ENCODE measurements at regions not wholly inside any gene's neighbourhood (a gene's known extent, or its start where the extent isn't known, plus 50 kb on each side); places are given as distances from the start of the nearest gene placed in this dataset.
A peak's percentile ranks its signal among the peaks of the same experiment; 100 is the strongest.

- in situ Hi-C loops (cut with HindIII; ENCODE audit: low pct_ligation_motif_present, low pct_unique_long_range_greater_than_20kb, low sequenced_read_pairs), result no loop called here
- DNase-seq, result no peak
Measured at GRCh38 chr9:13716601-13717321, 437.3 kb upstream of the MPDZ start.

- in situ Hi-C loops (cut with HindIII; ENCODE audit: low pct_ligation_motif_present, low pct_unique_long_range_greater_than_20kb, low sequenced_read_pairs), result no loop called here
- no peak for DNase-seq
Measured at GRCh38 chr9:13716090-13716489, 436.6 kb upstream of the MPDZ start.

- in situ Hi-C loops (cut with HindIII; ENCODE audit: low pct_ligation_motif_present, low pct_unique_long_range_greater_than_20kb, low sequenced_read_pairs), result no loop called here
Measured at GRCh38 chr9:13715430-13715829, 435.9 kb upstream of the MPDZ start.

GRCh38 chr9:13707612-13708576 lies 428.4 kb upstream of the MPDZ start:
- in situ Hi-C loops (cut with HindIII; ENCODE audit: low pct_ligation_motif_present, low pct_unique_long_range_greater_than_20kb, low sequenced_read_pairs), result no loop called here
- DNase-seq, result no peak

More at GRCh38 chr9:13715430-13715829, 435.9 kb upstream of the MPDZ start:
- DNase-seq, result no peak

- no peak for DNase-seq
- in situ Hi-C loops (cut with HindIII; ENCODE audit: low pct_ligation_motif_present, low pct_unique_long_range_greater_than_20kb, low sequenced_read_pairs), result no loop called here
Measured at GRCh38 chr9:13705918-13706317, 426.4 kb upstream of the MPDZ start.

GRCh38 chr9:13705373-13705772 lies 425.9 kb upstream of the MPDZ start:
- in situ Hi-C loops (cut with HindIII; ENCODE audit: low pct_ligation_motif_present, low pct_unique_long_range_greater_than_20kb, low sequenced_read_pairs), result no loop called here
- DNase-seq, result no peak

GRCh38 chr9:13690595-13690994 lies 411.1 kb upstream of the MPDZ start:
- in situ Hi-C loops (cut with HindIII; ENCODE audit: low pct_ligation_motif_present, low pct_unique_long_range_greater_than_20kb, low sequenced_read_pairs), result no loop called here
- no peak for DNase-seq

GRCh38 chr9:13689925-13690324 lies 410.4 kb upstream of the MPDZ start:
- DNase-seq, result no peak
- in situ Hi-C loops (cut with HindIII; ENCODE audit: low pct_ligation_motif_present, low pct_unique_long_range_greater_than_20kb, low sequenced_read_pairs), result no loop called here

GRCh38 chr9:13688990-13689600 lies 409.6 kb upstream of the MPDZ start:
- DNase-seq, result peak; percentile 36
- in situ Hi-C loops (cut with HindIII; ENCODE audit: low pct_ligation_motif_present, low pct_unique_long_range_greater_than_20kb, low sequenced_read_pairs), result no loop called here

GRCh38 chr9:13688223-13688989 lies 408.9 kb upstream of the MPDZ start:
- DNase-seq, result no peak
- in situ Hi-C loops (cut with HindIII; ENCODE audit: low pct_ligation_motif_present, low pct_unique_long_range_greater_than_20kb, low sequenced_read_pairs), result no loop called here

GRCh38 chr9:13684656-13685055 lies 405.2 kb upstream of the MPDZ start:
- DNase-seq, result no peak
- in situ Hi-C loops (cut with HindIII; ENCODE audit: low pct_ligation_motif_present, low pct_unique_long_range_greater_than_20kb, low sequenced_read_pairs), result no loop called here

GRCh38 chr9:13677801-13678200 lies 398.3 kb upstream of the MPDZ start:
- in situ Hi-C loops (cut with HindIII; ENCODE audit: low pct_ligation_motif_present, low pct_unique_long_range_greater_than_20kb, low sequenced_read_pairs), result no loop called here
- no peak for DNase-seq

- no peak for DNase-seq
- in situ Hi-C loops (cut with HindIII; ENCODE audit: low pct_ligation_motif_present, low pct_unique_long_range_greater_than_20kb, low sequenced_read_pairs), result no loop called here
Measured at GRCh38 chr9:13675638-13676000, 396.1 kb upstream of the MPDZ start.

- DNase-seq, result no peak
- in situ Hi-C loops (cut with HindIII; ENCODE audit: low pct_ligation_motif_present, low pct_unique_long_range_greater_than_20kb, low sequenced_read_pairs), result no loop called here
Measured at GRCh38 chr9:13674926-13675637, 395.6 kb upstream of the MPDZ start.

- no peak for DNase-seq
Measured at GRCh38 chr9:13673348-13673747, 393.9 kb upstream of the MPDZ start.

GRCh38 chr9:13665418-13666066 lies 386.1 kb upstream of the MPDZ start:
- peak; percentile 58 for DNase-seq
- in situ Hi-C loops (cut with HindIII; ENCODE audit: low pct_ligation_motif_present, low pct_unique_long_range_greater_than_20kb, low sequenced_read_pairs), result no loop called here

More at GRCh38 chr9:13673348-13673747, 393.9 kb upstream of the MPDZ start:
- in situ Hi-C loops (cut with HindIII; ENCODE audit: low pct_ligation_motif_present, low pct_unique_long_range_greater_than_20kb, low sequenced_read_pairs), result no loop called here

GRCh38 chr9:13661014-13661413 lies 381.5 kb upstream of the MPDZ start:
- in situ Hi-C loops (cut with HindIII; ENCODE audit: low pct_ligation_motif_present, low pct_unique_long_range_greater_than_20kb, low sequenced_read_pairs), result no loop called here
- no peak for DNase-seq

Measured in ACHN (cell line).